ENCODE measurements at regions not wholly inside any gene's neighbourhood (a gene's known extent, or its start where the extent isn't known, plus 50 kb on each side); places are given as distances from the start of the nearest gene placed in this dataset.

GRCh38 chr20:51121901-51122412 lies 99.0 kb upstream of the KCNG1 start:
- H3K4me1 ChIP-seq (ENCODE audit: control insufficient read depth in 1 of 2, insufficient read depth in 2 of 2, low read depth in 1 of 2, low read length in 1 of 2): peaks cover 10 to 51% of the 10 kb centered on the region in 2 experiments; a peak in 3 of 4 replicates
- no peaks in the 10 kb centered on the region for H4K20me1 ChIP-seq (ENCODE audit: insufficient read depth)
- DNase-seq: no peak
- H3K9ac ChIP-seq: no peak overlapping the region
- POLR2A ChIA-PET: no interaction called here
- H3K9me3 ChIP-seq: no peaks in the 10 kb centered on the region
- TF ChIP-seq GABPA (IDR thresholded peaks at IDR 0.05; ENCODE audit: low read depth) (no peak), JUND (IDR thresholded peaks at IDR 0.05) (no peak), IRF3 (IDR thresholded peaks at IDR 0.05; ENCODE audit: low read depth, low read length) (no peak), GATA2 (CRISPR knock-in tag; IDR thresholded peaks at IDR 0.05) (no peak), SIN3A (IDR thresholded peaks at IDR 0.05; ENCODE audit: borderline replicate concordance, low read depth, low read length) (no peak), POLR2AphosphoS5 (IDR thresholded peaks at IDR 0.05; ENCODE audit: low read depth, low read length) (no peak)
- H3K9me2 ChIP-seq: no peaks in the 10 kb centered on the region
- no peaks in the 10 kb centered on the region for H3K27me3 ChIP-seq (ENCODE audit: insufficient read depth)
- WGBS (ENCODE audit: low lambda C conversion rate): 41% methylated on average over 3 of the region's 3 CpGs
- CTCF ChIA-PET: interaction anchor here (0.6 to 1.9 kb wide), 2 partner anchors 107 to 184 kb away, joined by 3 to 6 read pairs; no protein-coding TSS in a partner anchor
- H3K4me3 ChIP-seq (ENCODE audit: low read depth in 2 of 2, low read length in 1 of 2): no peak overlapping the region
- H3K36me3 ChIP-seq (replicated peaks in 1 of 2; ENCODE audit: control insufficient read depth in 1 of 2, insufficient read depth in 2 of 2, low read length in 1 of 2): no peaks in the 10 kb centered on the region
- H3K4me2 ChIP-seq: no peak overlapping the region
- no peak overlapping the region for H2AFZ ChIP-seq (ENCODE audit: low read depth)
- no peaks in the 10 kb centered on the region for H3F3A ChIP-seq (replicated peaks; ENCODE audit: insufficient read depth)
- no peak overlapping the region; a peak in 1 of 4 replicates for H3K27ac ChIP-seq (ENCODE audit: low read depth in 2 of 2, low read length in 1 of 2)
- no peaks in the 10 kb centered on the region for H3K79me2 ChIP-seq (ENCODE audit: insufficient read depth)

DNA sequence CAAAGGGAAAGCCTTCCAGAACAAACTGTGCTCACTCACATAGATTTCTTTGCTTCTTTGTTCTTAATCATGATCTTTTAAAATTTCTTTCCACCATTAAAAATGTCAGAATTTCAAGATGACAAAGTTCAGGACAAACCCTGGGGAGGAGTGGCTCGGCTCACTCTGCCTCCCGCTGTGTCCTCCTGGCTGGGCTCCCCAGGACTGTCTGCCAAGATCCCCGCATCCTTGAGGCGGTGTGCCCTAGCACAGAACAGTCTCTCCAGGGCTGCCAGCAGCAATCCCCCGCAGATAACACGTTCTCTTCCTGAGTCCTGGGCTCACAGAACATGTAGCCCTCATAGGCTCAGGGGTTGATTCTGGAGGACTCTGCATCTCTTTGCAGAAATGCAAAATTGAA lies 98.4 kb upstream of the KCNG1 start:
- H3K79me2 ChIP-seq (ENCODE audit: insufficient read depth): no peaks in the 10 kb centered on the region
- 73% methylated on average over 6 of the region's 6 CpGs for WGBS (ENCODE audit: low lambda C conversion rate)
- H3K9ac ChIP-seq: no peak overlapping the region
- TF ChIP-seq EZH2phosphoT487 (IDR thresholded peaks at IDR 0.05; ENCODE audit: borderline replicate concordance, low read depth) (no peak), CHD2 (IDR thresholded peaks at IDR 0.05; ENCODE audit: low read length, partially characterized antibody) (no peak), NFIC (IDR thresholded peaks at IDR 0.05; ENCODE audit: borderline replicate concordance) (no peak), YY1 (IDR thresholded peaks at IDR 0.05; ENCODE audit: low read depth) (no peak), NRF1 (IDR thresholded peaks at IDR 0.05; ENCODE audit: low read depth, low read length) (no peak), FOXJ3 (CRISPR knock-in tag; IDR thresholded peaks at IDR 0.05) (no peak), FOSL2 (IDR thresholded peaks at IDR 0.05; ENCODE audit: borderline replicate concordance, low read depth) (no peak), POLR2AphosphoS5 (IDR thresholded peaks at IDR 0.05; ENCODE audit: low read depth, low read length) (no peak)
- TF ChIP-seq, protein P1, sequence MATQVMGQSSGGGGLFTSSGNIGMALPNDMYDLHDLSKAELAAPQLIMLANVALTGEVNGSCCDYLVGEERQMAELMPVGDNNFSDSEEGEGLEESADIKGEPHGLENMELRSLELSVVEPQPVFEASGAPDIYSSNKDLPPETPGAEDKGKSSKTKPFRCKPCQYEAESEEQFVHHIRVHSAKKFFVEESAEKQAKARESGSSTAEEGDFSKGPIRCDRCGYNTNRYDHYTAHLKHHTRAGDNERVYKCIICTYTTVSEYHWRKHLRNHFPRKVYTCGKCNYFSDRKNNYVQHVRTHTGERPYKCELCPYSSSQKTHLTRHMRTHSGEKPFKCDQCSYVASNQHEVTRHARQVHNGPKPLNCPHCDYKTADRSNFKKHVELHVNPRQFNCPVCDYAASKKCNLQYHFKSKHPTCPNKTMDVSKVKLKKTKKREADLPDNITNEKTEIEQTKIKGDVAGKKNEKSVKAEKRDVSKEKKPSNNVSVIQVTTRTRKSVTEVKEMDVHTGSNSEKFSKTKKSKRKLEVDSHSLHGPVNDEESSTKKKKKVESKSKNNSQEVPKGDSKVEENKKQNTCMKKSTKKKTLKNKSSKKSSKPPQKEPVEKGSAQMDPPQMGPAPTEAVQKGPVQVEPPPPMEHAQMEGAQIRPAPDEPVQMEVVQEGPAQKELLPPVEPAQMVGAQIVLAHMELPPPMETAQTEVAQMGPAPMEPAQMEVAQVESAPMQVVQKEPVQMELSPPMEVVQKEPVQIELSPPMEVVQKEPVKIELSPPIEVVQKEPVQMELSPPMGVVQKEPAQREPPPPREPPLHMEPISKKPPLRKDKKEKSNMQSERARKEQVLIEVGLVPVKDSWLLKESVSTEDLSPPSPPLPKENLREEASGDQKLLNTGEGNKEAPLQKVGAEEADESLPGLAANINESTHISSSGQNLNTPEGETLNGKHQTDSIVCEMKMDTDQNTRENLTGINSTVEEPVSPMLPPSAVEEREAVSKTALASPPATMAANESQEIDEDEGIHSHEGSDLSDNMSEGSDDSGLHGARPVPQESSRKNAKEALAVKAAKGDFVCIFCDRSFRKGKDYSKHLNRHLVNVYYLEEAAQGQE (IDR thresholded peaks at IDR 0.05; ENCODE audit: low read depth, low read length): no peak
- H3K9me3 ChIP-seq: no peaks in the 10 kb centered on the region
- H3K4me3 ChIP-seq (ENCODE audit: low read depth in 2 of 2, low read length in 1 of 2): no peak overlapping the region
- no peaks in the 10 kb centered on the region for H3K36me3 ChIP-seq (replicated peaks in 1 of 2; ENCODE audit: control insufficient read depth in 1 of 2, insufficient read depth in 2 of 2, low read length in 1 of 2)
- H4K20me1 ChIP-seq (ENCODE audit: insufficient read depth): no peaks in the 10 kb centered on the region
- ChIA-PET POLR2A (no interaction called here), CTCF (interaction anchor here (1.8 to 1.9 kb wide), 2 partner anchors 8 to 106 kb away, joined by 4 to 6 read pairs; no protein-coding TSS in a partner anchor)
- H3K27me3 ChIP-seq (ENCODE audit: insufficient read depth): no peaks in the 10 kb centered on the region
- peak overlapping the region in 1 of 2 experiments; percentile 50; a peak in 1 of 4 replicates for H3K27ac ChIP-seq (ENCODE audit: low read depth in 2 of 2, low read length in 1 of 2)
- no peaks in the 10 kb centered on the region for H3F3A ChIP-seq (replicated peaks; ENCODE audit: insufficient read depth)
- no peak overlapping the region for H2AFZ ChIP-seq (ENCODE audit: low read depth)
- no peak overlapping the region for H3K4me2 ChIP-seq
- no peak for DNase-seq
- H3K4me1 ChIP-seq (ENCODE audit: control insufficient read depth in 1 of 2, insufficient read depth in 2 of 2, low read depth in 1 of 2, low read length in 1 of 2): peaks cover 10 to 48% of the 10 kb centered on the region in 2 experiments; a peak in 3 of 4 replicates
- H3K9me2 ChIP-seq: no peaks in the 10 kb centered on the region

All from SK-N-SH (cell line).